ENCODE measurements at regions not wholly inside any gene's neighbourhood (a gene's known extent, or its start where the extent isn't known, plus 50 kb on each side); places are given as distances from the start of the nearest gene placed in this dataset.

- Histone ChIP-seq H3K4me3 (replicated peaks; ENCODE audit: insufficient read depth, low read length) (no peak overlapping the region), H3K27ac (replicated peaks) (peak overlapping the region; percentile 71), H3K27me3 (ENCODE audit: insufficient read depth, poor library complexity, severe bottlenecking) (no peaks in the 10 kb centered on the region)
- DNase-seq (ENCODE audit: low read depth in 1 of 2, low spot score in 1 of 2) = peak; percentile 14 to 33
- peak; percentile 24; the same call in 1 of the 2 replicates for TF ChIP-seq POLR2AphosphoS5 (IDR thresholded peaks at IDR 0.05; ENCODE audit: low read depth)
- no peak for TF ChIP-seq GABPA (IDR thresholded peaks at IDR 0.05; ENCODE audit: low read depth)
- TF ChIP-seq SPI1 (IDR thresholded peaks at IDR 0.05; ENCODE audit: borderline replicate concordance, low read depth) = peak; percentile 83
Observed at GRCh38 chrX:143378851-143379250, 138.4 kb downstream of the SPANXN3 start.

- TF ChIP-seq REST (IDR thresholded peaks at IDR 0.05; ENCODE audit: insufficient replicate concordance, low read depth) = no peak
- no peak for TF ChIP-seq GABPA (IDR thresholded peaks at IDR 0.05; ENCODE audit: low read depth)
- no peak for TF ChIP-seq SPI1 (IDR thresholded peaks at IDR 0.05; ENCODE audit: borderline replicate concordance, low read depth)
- TF ChIP-seq POLR2AphosphoS5 (IDR thresholded peaks at IDR 0.05; ENCODE audit: low read depth) = no peak
- TF ChIP-seq CTCF (IDR thresholded peaks at IDR 0.05; ENCODE audit: insufficient read depth, low read length) = no peak
- H3K27me3 ChIP-seq (ENCODE audit: insufficient read depth, poor library complexity, severe bottlenecking) = no peaks in the 10 kb centered on the region
- H3K4me3 ChIP-seq (replicated peaks; ENCODE audit: insufficient read depth, low read length) = no peak overlapping the region
- no peak for DNase-seq (ENCODE audit: low read depth in 1 of 2, low spot score in 1 of 2)
- no peak overlapping the region for H3K27ac ChIP-seq (replicated peaks)
Observed at GRCh38 chrX:143363419-143363818, 153.9 kb downstream of the SPANXN3 start.

- Histone ChIP-seq H3K27me3 (ENCODE audit: insufficient read depth, poor library complexity, severe bottlenecking) (no peaks in the 10 kb centered on the region), H3K27ac (replicated peaks) (no peak overlapping the region), H3K4me3 (replicated peaks; ENCODE audit: insufficient read depth, low read length) (no peak overlapping the region)
- no peak for DNase-seq (ENCODE audit: low read depth in 1 of 2, low spot score in 1 of 2)
- TF ChIP-seq GABPA (IDR thresholded peaks at IDR 0.05; ENCODE audit: low read depth) (no peak), SPI1 (IDR thresholded peaks at IDR 0.05; ENCODE audit: borderline replicate concordance, low read depth) (no peak), POLR2AphosphoS5 (IDR thresholded peaks at IDR 0.05; ENCODE audit: low read depth) (no peak), CTCF (IDR thresholded peaks at IDR 0.05; ENCODE audit: insufficient read depth, low read length) (no peak), REST (IDR thresholded peaks at IDR 0.05; ENCODE audit: insufficient replicate concordance, low read depth) (no peak)
Observed at GRCh38 chrX:143340190-143340589, 177.1 kb downstream of the SPANXN3 start.

GRCh38 chrX:143336261-143336660 is 181.0 kb downstream of the SPANXN3 start:
- DNase-seq (ENCODE audit: low read depth in 1 of 2, low spot score in 1 of 2) = no peak
- Histone ChIP-seq H3K27me3 (ENCODE audit: insufficient read depth, poor library complexity, severe bottlenecking) (no peaks in the 10 kb centered on the region), H3K27ac (replicated peaks) (no peak overlapping the region), H3K4me3 (replicated peaks; ENCODE audit: insufficient read depth, low read length) (no peak overlapping the region)
- no peak for TF ChIP-seq REST (IDR thresholded peaks at IDR 0.05; ENCODE audit: insufficient replicate concordance, low read depth)
- TF ChIP-seq CTCF (IDR thresholded peaks at IDR 0.05; ENCODE audit: insufficient read depth, low read length) = no peak
- TF ChIP-seq GABPA (IDR thresholded peaks at IDR 0.05; ENCODE audit: low read depth) = no peak
- no peak for TF ChIP-seq SPI1 (IDR thresholded peaks at IDR 0.05; ENCODE audit: borderline replicate concordance, low read depth)
